Cardiac muscle cell (in vitro differentiated cells and primary cell): ENCODE measurements at regions not wholly inside any gene's neighbourhood (a gene's known extent, or its start where the extent isn't known, plus 50 kb on each side); places are given as distances from the start of the nearest gene placed in this dataset.

Experiments used
- DNase-seq, 2 donors: peaks; one replicate each; pipeline versions ENCODE4 v3.0.0 to v3.0.0-alpha.2; 2010 to 2017; ENCODE audit warnings: low read depth in 1 of 2, low spot score in 1 of 2
- H3K27ac ChIP-seq: fragments of 200-600 bp; sonication (generic); 2 replicates; pipeline ENCODE4 v1.5.1; 2016
- H3K27me3 ChIP-seq: fragments of 200-600 bp; sonication (generic); 2 replicates; pipeline ENCODE4 v1.6.0; 2016; ENCODE audit warnings: control low read depth
- H3K36me3 ChIP-seq: fragments of 200-600 bp; sonication (generic); 2 replicates; pipeline ENCODE4 v1.5.1; 2016; ENCODE audit warnings: control low read depth
- H3K4me1 ChIP-seq: fragments of 200-600 bp; sonication (generic); 2 replicates; pipeline ENCODE4 v1.8.1; 2017; ENCODE audit warnings: low read depth, mild to moderate bottlenecking, mixed run types
- H3K4me3 ChIP-seq: fragments of 200-600 bp; sonication (generic); 2 replicates; pipeline ENCODE4 v1.5.1; 2016; ENCODE audit warnings: mild to moderate bottlenecking
- H3K9me3 ChIP-seq: fragments of 200-600 bp; sonication (generic); 2 replicates; pipeline ENCODE4 v1.5.1; 2017; ENCODE audit warnings: low read depth, mild to moderate bottlenecking, control low read depth
- TF ChIP-seq, protein P1 (sequence below): IDR thresholded peaks from 2 replicates; pipeline ENCODE4 v1.5.1; 2012; ENCODE audit warnings: low read depth, mild to moderate bottlenecking, low read length

DNA sequence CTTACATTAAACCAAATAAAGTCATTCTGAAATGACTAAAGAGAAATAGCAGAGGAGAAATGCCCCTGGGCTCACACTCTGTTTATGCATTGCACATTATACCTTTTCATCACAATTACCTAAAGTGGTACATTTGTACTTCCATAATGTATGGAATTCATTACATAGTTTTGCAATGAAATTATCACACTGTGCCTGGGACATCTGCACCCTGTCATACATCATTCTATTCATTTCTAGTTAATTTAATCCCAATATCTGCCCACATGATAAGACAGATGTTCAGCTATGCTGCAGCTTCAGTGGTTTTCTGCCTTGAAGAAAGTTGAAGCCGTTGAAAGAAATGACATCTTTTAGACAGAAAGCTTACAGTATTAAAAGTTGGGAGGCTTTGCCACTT lies 580.0 kb downstream of the SOX6 start:
- DNase-seq, result no peak
- H3K9me3 ChIP-seq, result no peaks in the 10 kb centered on the region
- H3K36me3 ChIP-seq, result no peaks in the 10 kb centered on the region
- no peak overlapping the region for H3K4me3 ChIP-seq
- TF ChIP-seq, protein P1, sequence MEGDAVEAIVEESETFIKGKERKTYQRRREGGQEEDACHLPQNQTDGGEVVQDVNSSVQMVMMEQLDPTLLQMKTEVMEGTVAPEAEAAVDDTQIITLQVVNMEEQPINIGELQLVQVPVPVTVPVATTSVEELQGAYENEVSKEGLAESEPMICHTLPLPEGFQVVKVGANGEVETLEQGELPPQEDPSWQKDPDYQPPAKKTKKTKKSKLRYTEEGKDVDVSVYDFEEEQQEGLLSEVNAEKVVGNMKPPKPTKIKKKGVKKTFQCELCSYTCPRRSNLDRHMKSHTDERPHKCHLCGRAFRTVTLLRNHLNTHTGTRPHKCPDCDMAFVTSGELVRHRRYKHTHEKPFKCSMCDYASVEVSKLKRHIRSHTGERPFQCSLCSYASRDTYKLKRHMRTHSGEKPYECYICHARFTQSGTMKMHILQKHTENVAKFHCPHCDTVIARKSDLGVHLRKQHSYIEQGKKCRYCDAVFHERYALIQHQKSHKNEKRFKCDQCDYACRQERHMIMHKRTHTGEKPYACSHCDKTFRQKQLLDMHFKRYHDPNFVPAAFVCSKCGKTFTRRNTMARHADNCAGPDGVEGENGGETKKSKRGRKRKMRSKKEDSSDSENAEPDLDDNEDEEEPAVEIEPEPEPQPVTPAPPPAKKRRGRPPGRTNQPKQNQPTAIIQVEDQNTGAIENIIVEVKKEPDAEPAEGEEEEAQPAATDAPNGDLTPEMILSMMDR, result no peak
- no peaks in the 10 kb centered on the region for H3K4me1 ChIP-seq
- H3K27ac ChIP-seq, result no peak overlapping the region
- no peaks in the 10 kb centered on the region for H3K27me3 ChIP-seq

DNA sequence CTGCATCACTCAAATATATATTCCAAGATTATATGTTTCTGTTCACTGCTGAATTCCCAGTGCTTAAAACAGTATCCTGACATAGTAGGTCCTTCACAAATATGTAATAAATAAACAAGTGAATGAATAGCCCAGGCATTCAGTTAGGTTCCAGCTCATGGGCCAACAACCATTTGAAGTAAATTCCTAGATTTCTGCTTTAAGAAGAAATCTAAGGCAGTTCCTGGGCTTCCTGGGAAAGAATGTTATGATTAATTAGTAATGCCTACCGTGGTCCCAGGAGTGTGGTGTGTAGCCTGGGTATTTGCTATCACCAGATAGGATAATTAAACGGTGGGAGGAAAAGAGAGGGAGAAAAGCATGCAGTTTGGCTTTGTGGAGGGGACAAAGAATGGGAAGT lies 576.8 kb downstream of the SOX6 start:
- Histone ChIP-seq H3K4me1 (peaks cover 7% of the 10 kb centered on the region), H3K27me3 (no peaks in the 10 kb centered on the region)
- TF ChIP-seq, protein P1, result no peak

DNA sequence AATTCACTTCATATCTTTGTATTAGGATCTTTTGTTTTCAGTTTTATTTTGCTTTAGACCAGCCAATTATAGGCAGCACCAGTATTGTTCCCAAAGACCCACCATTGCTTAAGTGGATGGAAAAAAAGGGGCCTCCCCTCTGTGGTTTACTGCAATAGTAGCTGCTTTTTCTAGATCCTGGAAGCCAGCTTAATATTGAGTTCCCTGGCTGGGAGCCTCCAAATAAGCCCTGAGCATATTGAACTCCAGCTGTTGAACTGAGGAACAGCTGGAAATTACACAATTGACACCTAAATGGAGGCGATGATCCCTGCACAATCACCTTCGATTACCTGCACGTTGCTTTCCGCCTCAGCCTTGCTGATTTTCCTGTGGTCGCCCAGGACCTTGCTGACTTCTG lies 576.0 kb downstream of the SOX6 start:
- no peak overlapping the region for H3K4me3 ChIP-seq
- H3K9me3 ChIP-seq, result no peaks in the 10 kb centered on the region
- no peaks in the 10 kb centered on the region for H3K36me3 ChIP-seq
- H3K27me3 ChIP-seq, result no peaks in the 10 kb centered on the region
- H3K27ac ChIP-seq, result no peak overlapping the region
- TF ChIP-seq, protein P1, result no peak
- no peak for DNase-seq
- H3K4me1 ChIP-seq, result peaks cover 7% of the 10 kb centered on the region

More for the DNA sequence above, 576.8 kb downstream of the SOX6 start:
- H3K4me3 ChIP-seq, result no peak overlapping the region
- H3K27ac ChIP-seq, result no peak overlapping the region
- H3K36me3 ChIP-seq, result no peaks in the 10 kb centered on the region
- H3K9me3 ChIP-seq, result no peaks in the 10 kb centered on the region
- no peak for DNase-seq

DNA sequence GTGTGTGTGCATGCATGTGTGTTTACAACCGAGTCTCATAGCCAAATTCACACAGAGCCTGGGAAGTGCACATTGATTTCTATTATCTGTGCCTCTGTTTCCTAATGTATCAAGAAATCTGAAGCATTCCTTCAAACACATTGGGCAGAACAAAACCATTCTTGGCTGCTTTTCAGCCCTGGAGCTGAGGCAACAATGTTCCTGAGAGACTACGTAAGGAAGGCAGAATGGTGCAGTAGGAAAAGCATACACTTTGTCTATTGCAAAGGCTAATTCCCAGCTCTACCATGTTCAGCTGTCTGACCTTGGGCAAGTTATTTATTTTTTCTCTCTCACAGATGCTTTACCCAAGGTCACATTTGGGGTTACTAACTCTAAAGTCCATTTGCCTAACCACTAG lies 575.5 kb downstream of the SOX6 start:
- H3K27ac ChIP-seq, result no peak overlapping the region
- peak in 1 of 2 donors; percentile 36 for DNase-seq
- peaks cover 7% of the 10 kb centered on the region for H3K4me1 ChIP-seq
- no peak overlapping the region for H3K4me3 ChIP-seq
- no peaks in the 10 kb centered on the region for H3K9me3 ChIP-seq
- no peaks in the 10 kb centered on the region for H3K27me3 ChIP-seq
- no peaks in the 10 kb centered on the region for H3K36me3 ChIP-seq
- TF ChIP-seq, protein P1, result no peak

DNA sequence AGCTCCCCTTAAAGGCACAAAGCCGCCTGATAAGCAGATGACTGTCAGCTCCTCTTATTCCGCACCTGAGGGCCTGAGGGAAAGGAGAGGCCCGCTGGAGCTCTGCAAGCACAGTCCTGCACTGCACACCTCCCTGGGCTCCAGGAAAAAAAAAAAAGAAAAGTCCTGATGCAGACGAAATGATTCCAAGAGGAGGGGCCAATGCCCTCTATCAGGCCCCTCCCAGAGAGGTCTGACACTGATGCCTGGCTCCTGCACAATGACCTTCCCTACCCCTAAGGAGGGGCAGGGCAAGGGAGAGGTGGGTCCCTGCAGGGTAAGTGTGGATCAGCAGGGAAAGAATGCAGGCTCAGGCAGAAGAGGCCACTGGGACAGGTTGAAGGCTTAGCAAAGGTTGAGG lies 572.7 kb downstream of the SOX6 start:
- H3K27ac ChIP-seq, result no peak overlapping the region
- no peaks in the 10 kb centered on the region for H3K36me3 ChIP-seq
- DNase-seq, result peak in 1 of 2 donors; percentile 15
- H3K9me3 ChIP-seq, result no peaks in the 10 kb centered on the region
- peaks cover 7% of the 10 kb centered on the region for H3K4me1 ChIP-seq
- no peak overlapping the region for H3K4me3 ChIP-seq
- no peaks in the 10 kb centered on the region for H3K27me3 ChIP-seq
- TF ChIP-seq, protein P1, result no peak
